ENCODE measurements at regions not wholly inside any gene's neighbourhood (a gene's known extent, or its start where the extent isn't known, plus 50 kb on each side); places are given as distances from the start of the nearest gene placed in this dataset.

GRCh38 chr9:78695519-78695918 lies 398.6 kb downstream of the PSAT1 start:
- TF ChIP-seq NFRKB (IDR thresholded peaks at IDR 0.05) (no peak), CTBP1 (IDR thresholded peaks at IDR 0.05; ENCODE audit: borderline replicate concordance) (no peak), TARDBP (IDR thresholded peaks at IDR 0.05) (no peak), FOXA1 (IDR thresholded peaks at IDR 0.05) (no peak), PKNOX1 (IDR thresholded peaks at IDR 0.05) (no peak), ARNT (IDR thresholded peaks at IDR 0.05) (no peak), HDGF (IDR thresholded peaks at IDR 0.05; ENCODE audit: borderline replicate concordance) (no peak), LEF1 (IDR thresholded peaks at IDR 0.05; ENCODE audit: borderline replicate concordance) (no peak), SUZ12 (IDR thresholded peaks at IDR 0.05) (no peak), BHLHE40 (IDR thresholded peaks at IDR 0.05; ENCODE audit: borderline replicate concordance) (no peak)
